NCI-H524 treated with DMSO at 0.1 percent for 48 hours (cell line): ENCODE measurements at regions not wholly inside any gene's neighbourhood (a gene's known extent, or its start where the extent isn't known, plus 50 kb on each side); places are given as distances from the start of the nearest gene placed in this dataset.
"Not testable (repeated sequence)": the region's sequence is repeated elsewhere in the genome, so short reads cannot be mapped to it uniquely, and the experiment has no call there.

Experiments
- DNase-seq: peaks from one replicate; lab custom pipeline; 2025; lab: John Stamatoyannopoulos, UW

DNA sequence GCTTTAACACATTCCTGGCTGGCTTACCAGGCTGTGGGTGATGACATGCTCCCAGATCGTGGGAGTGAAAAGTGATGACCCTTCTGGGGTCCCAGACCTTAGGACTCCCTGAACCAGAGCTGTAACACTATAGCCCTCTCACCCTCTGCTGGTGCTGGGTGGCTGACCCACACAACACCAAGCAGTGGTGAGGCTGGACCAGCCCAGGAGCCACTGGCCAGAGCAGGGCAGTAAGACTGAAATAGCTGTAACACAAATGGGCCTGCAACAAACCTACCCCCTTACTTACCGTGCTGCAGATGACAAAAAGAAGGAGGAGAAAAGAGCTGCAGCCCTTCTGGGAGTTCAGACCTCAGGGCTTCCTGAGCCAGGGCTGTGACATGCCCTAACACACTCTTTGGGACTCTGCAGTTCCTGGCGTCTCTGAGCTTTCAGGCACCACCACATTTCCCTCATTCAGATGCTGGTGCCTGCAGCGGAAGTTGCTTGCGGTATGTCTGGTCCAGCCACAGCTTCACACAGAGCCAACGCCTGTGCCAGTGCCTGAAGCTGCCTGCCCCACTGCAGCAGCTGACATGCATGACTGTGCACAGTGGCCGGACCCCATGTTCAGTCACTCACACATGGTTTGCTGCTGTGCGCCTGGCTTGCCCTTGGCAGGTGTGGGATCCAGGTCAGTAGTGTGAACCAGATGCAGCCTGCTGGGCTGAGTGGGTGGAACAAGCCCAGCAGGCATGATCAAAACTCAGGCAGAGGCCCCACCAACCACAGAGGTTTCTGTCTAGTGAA lies 1247.4 kb downstream of the EFNA5 start:
- DNase-seq: no peak

DNA sequence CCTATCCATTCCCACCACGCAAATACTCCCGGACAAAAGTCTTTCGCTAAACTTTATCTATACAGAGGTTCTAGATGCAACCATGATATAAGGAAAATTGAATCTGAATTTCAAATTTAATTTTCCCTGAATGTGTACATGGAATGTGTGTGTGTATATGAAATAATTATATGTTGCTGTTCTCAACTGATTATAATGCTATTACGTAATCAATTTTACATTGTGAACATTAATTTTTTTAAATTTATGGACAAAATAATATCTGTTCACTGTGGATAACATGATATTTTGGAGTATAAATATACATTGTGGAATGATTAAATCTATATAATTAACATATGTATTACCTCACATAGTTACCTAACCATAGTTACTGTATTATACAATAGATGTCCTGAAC lies 1250.6 kb downstream of the EFNA5 start:
- DNase-seq: no peak

DNA sequence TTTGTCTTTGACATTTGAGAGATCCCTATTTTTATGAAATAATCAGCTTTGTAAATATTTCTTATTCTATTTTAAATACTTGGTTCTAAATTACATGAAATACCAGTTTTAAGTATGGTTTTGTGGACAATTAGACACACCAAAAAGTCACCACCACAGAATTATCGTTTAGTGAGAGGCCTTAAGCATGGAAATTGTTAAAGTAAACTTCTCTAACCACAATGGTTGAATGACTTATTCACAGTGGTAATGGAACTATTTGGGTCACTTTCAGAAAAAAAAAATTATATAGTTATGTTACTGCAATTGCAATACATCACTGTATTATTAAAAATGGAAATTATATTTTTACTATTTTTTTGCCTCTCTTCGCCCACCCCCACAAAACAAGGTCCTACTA lies 1252.5 kb downstream of the EFNA5 start:
- no peak for DNase-seq

DNA sequence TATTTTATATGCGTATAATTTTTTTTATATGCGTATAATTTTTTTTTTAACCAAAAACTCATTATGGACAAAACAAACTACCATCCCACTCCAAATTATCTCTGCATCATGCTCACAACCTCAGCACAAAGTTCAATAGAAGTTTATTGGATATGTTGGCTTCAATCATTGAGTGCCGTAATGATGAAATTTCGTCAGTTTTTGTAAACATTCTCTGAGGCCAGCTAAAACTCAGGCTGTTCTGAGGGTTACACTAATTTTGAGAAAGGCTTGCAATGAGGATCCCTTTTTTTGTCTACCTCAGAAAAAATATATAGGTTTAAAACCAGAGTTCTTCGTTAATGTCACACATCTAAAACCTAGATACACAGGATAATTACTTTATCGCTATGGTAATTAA lies 1253.2 kb downstream of the EFNA5 start:
- no peak for DNase-seq

DNA sequence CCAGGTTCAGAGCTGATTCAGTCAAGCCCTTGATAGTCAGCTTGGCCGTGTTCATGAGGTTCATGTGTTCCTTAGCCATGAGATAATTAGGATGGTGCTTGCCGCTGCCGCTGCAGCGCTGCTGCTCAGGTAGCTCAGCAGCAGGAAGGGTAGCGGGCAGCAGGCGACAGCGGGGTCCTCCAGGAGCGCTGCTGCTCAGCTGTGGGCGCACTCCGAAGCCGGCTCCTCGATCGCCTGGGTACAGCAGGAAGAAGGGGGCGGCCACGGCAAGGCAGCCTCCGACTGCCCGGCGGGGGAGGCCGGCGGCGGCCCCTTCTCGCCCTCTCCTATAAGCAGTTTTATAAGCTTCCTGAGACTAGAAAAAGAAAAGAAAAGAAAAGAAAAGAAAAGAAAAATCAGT lies 1253.6 kb downstream of the EFNA5 start:
- DNase-seq: no peak

DNA sequence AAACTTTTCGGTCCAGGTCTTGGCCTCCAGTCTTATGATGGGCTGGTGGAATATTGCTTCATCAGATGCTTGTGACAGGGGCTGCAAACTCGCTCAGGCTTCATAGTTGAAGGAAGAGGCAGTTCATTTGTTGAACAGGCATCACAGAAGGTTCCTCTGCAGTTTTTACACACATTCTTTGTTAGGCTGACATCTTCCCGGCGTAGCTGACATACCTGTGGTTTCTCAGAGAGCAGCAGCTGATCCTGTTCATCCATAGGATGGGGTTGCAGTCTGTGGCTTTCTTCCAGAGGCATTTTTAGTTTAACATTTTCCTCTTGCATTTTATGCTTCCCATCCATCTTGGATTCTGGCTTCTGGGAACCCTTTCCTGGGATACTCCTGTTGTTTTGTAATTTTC lies 1255.2 kb downstream of the EFNA5 start:
- no peak for DNase-seq

DNA sequence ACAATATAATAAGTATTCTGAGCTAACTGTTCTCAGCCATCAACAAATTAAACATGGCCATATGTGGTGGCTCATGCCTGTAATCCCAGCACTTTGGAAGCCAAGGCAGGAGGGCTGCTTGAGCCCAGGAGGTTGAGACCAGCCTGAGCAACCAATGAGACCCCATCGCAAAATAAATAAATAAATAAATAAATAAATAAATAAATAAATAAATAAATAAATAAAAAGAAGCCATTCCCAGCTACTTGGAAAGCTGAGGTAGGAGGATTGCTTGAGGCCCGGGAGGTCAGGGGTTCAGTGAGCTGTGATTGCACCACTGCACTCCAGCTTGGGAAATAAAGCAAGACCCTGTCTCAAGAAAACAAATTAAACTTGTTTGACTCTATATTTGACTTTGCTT lies 1256.4 kb downstream of the EFNA5 start:
- no peak for DNase-seq

DNA sequence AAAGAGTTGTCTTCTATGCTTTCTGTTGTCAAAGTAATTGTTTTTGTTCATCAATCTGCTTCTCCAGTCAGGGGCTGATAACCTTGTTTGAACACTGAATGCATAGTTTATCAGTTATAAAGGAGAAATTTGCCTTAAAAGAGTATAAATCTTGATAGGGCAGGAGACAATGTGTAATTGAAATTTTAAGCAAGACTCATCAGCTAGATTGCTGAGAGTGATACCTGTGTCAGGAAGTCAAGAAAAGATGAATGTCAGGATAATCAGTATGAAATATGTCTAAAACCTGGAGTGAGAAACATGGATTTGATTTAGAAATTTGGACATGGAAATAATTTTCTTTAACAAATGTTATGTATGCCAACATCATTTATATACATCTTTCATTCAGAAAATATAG lies 1258.1 kb downstream of the EFNA5 start:
- no peak for DNase-seq

DNA sequence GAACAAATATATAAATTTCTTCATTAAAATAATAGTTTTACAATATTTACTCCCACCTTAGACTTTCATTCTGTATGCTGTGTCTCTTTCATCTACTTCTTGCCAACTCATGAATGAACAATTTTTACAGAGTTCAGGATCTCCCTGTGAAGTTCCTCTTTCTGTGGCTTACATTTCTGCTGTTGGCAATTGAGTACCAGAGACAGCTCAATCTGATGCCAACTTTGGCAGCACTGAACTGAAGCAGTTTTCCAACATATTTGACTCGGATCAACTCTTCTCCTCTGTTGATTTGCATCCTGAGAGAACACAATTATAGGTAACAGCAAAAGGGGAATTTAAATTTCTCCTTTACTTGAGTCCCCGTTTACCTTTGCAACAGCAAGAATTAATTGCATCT lies 1262.2 kb downstream of the EFNA5 start:
- no peak for DNase-seq

DNA sequence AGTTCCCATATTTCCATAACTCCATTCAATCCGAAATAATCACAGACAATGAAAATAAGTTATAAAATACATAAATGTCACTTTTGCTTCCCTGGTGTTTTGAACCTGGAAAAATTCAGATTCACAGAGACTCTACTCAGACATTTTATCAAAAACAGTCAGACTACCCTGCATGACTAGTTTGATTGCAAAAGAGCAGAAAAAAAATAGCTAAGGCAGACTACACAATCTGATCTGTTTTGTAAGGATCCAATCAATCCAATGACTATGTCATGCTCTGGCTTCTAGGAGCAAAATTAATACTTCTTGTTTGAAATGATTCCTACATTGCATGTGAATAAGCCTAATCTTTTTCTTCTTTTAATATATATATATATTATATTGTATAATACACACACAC lies 1262.6 kb downstream of the EFNA5 start:
- no peak for DNase-seq

DNA sequence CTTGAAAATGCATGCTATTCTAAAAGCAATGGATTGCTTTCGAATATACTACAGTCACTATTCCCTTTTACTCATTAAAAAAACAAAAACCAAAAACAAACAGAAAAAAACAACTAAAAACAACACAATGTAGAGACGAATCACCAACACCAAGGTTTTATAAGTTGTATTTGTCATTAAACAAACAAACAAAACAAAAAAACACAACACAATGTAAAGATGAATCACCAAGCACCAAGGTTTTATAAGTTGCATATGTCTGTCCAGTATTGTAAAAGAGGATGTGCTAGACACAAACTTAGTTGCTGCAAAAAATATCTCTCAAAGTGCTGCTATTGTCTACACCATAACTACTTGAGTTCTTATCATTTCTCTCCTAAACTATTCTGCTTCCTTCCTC lies 1269.2 kb downstream of the EFNA5 start:
- DNase-seq: no peak

DNA sequence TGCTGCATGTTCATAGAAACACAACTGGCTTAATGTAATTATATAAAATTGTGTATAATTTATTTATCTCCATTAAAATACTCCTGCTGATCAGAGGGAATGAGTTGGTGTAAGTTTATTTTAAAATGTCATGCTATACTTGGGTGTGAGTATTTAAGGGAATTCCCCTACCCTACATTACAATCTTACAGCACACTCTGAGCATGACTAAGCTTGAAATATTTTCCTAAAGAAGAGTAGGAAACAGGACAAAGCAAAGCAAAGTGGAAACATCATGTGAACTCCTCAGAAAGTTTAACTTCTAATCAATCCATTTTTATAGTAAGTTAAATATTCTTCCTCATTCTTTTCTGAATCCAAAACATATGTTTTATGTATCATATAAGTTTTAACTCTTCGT lies 1271.3 kb downstream of the EFNA5 start:
- DNase-seq: no peak

DNA sequence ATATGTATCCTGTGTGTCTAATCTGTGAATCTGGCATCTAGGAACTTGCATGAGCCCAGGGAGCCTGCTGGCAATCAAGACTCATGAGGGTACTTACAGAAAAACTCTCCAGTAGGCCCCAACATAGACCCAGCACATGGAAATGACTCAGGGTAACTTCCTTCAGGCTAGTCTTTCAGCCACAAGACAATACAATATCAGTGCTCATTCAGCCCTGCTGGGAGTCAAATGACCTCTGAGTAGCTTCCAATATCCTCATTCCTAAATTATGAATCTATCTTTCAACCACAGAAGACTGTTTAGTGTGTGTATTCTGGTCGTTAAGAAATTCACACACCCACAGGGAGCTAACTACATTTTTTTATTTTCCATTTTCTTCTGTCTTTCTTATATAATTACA lies 1273.0 kb downstream of the EFNA5 start:
- DNase-seq: no peak

DNA sequence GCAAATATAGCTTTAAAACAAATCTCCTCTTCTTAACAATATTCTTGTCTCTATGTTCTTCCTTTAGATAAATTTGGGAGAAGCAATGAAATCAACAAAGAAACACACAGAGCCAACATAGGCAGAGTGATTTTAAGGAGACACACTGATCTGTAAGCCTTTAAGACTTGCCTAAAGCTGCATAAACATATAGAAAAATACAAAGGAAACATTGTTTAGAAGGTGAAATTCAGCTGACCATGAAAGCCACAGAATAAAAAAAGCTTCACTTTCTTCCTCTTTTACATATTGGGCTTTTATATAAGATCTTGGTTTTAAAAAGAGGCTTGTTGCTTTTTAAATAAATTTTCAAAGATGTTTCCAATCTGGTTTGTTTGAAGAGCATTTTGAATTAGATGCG lies 1277.5 kb downstream of the EFNA5 start:
- no peak for DNase-seq

DNA sequence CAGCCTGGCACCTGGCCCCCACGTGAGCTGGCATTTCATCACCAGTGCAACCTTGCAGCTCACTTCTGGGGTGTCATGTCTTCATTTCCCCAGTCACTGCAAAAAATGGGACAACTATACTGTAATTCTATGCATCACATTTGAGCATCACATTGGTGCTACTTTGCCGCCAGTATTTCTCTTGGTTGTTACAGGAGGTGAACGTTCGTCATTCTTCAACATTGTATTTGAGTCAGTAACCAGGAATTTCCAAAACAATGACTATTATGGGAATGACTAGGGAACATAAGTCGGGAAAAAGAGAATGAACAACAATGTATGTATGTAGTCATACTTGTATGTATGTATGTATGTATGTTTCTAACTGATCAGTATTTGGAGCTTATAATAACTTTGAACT lies 1278.0 kb downstream of the EFNA5 start:
- no peak for DNase-seq

DNA sequence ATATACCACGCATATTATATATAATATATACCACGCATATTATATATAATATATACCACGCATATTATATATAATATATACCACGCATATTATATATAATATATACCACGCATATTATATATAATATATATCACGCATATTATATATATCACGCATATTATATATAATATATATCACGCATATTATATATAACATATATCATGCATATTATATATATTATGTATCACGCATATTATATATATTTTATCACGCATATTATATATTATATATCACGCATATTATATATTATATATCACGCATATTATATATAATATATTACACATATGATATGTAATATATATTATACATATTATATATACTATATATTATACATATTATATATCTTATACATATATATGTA lies 1283.0 kb downstream of the EFNA5 start:
- DNase-seq: not testable (repeated sequence)

DNA sequence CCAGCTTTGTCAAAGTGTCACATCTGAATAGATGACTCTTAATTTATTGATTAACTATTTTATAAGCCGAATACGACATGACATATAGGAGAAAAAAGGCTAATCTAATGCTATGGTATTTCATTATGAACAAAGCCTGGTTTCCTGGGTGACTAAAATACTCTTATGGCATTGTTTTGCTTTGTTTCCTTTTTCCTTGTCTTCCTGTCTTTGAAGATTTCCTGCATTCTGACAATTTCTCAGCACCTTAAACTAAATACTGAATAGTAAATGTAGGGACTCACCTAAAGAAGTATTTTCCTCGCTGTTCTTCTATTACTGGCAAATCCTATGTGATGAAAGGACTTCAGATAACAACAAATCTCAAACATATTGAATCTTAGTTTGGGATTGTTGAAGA lies 1284.5 kb downstream of the EFNA5 start:
- DNase-seq: no peak

DNA sequence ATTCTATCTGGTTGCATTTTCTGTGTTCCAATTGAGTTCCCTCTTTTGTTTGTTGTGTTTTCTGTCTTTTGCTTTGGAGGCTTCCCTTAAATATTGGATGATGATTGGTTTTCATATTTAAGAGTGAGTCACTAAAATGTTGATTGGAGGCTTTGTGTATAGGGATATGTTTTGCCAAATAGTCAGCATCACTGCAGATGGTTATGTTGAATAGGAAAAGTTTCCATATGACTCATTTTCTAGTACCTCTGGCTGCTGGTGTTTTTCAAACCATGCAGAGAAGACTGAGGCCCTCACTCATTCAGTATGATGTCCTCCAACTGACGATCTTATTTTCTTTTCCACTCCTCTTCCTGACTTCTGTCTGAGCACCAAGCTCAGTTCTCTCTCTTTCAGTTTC lies 1290.0 kb downstream of the EFNA5 start:
- no peak for DNase-seq

DNA sequence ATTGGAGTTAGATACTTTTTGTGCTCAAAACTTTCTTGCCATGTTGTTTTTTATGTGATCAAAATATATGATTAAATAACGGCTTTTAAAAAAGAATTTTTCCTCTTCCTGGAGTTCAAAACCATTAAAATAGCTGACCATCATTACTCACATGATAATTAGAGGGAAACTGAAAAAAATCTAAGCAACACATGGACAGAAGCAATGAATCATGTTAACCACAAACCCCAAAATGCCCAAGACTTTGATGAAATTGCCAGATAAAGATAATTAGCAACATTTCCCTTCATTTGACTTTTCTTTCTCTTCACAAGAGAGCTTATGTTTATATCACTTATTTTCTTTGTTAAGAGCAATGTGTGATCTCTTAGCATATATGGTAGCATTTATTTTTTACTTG lies 1294.2 kb downstream of the EFNA5 start:
- DNase-seq: no peak

DNA sequence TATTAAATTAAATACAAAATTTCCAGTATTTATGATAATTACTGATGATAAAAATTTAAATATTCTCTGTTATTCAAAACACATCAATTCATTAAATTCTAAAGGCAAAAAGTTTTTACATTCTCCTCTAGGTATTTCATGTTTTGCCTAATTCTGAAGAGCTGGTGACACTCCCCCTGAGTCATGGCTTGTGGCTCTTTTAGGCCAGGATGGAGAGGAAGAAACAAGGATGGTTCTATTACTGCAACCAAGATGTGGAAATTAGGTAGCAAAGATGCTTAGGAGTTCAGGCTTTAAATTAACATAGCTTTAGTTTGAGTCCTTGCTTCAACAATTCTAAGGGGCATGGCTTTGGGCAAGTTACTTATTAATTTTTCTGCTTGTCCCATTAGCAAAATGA lies 1295.8 kb downstream of the EFNA5 start:
- DNase-seq: no peak

DNA sequence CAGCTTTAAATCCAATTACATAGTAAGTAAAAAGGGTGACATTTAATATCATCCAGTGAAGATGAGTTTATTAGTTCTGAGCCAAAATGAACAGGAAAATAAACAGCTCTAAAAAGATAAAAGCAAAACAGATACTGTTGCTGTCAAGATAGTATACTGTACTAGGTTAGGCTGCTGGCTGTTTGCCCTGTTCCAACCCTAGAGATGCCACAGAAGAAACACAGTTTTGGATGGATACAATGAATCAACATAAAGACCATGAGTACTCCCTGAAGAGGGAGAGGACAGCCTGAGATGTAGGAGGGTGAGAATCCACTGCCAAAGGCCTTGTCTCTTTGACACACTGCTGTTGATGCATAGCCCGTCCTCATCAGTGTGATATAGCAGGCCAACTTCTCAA lies 1302.7 kb downstream of the EFNA5 start:
- no peak for DNase-seq

DNA sequence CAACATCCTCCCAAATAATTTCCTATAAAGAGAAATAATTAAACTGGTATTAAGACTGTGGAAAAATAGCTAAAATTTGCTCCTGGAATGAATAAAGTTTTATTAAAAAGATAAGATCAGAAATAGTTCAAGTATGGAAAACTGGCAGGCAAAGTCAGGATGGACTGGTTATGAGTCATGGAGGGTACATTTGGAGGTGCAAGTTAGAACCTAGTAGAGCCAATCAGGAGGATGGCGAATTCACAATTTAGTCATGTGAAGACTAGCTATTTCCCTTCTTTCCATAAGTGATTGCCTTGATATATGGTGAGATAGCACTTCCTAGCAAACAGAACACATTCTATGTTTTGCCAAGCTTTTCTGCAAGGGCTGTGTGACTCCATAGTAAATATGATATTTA lies 1303.5 kb downstream of the EFNA5 start:
- no peak for DNase-seq

DNA sequence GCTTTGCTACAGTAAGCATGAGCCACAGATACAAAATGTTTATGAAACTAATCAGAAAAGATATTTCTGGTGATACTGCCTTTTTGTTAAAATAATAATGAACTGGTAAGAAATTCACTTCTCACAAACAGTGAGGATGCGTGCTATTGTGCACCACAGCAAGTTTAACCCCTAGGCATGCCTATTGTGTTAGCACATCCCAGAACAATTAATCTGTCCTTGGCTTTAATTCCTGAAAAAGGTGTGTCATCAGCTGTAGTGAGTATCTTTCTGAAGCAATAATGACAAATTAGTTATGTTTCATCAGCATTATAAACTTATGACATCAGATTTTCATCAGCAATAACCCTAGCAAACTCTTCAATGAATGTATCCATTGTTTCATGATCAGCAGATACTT lies 1307.2 kb downstream of the EFNA5 start:
- DNase-seq: no peak

DNA sequence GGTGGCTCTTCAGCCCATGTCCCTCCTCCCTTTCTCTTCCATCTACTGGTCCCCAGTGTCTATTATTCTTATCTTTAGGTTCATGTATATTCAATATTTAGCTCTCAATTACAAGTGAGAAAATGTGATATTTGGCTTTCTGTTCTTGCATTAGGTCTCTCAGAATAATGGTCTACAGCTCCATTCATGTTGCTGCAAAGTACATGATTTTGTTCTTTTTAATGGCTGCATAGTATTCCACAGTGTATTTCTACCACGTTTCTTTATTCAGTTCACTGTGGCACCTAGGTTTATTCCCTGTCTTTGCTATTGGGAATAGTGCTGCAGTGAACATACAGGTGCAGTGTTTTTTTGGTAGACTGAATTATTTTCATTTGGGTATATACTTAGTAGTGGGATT lies 1308.8 kb downstream of the EFNA5 start:
- no peak for DNase-seq

DNA sequence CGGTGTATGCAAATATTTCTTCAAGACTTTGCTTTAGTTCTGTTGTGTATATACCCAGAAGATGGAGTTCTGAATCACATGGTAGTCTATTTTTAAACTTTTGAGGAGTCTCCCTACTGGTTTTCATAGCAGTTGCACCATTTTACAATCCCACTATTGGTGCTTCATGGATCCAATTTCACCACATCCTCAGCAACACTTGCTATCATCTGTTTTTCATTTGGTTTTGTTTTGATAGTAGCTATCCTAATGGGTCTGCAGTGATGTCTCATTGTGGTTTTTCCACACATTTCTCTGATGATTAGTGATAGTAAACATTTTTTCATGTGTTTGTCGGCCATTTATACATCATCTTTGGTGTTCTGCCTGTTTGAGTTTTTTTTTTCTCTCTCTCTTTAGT lies 1339.3 kb downstream of the EFNA5 start:
- no peak for DNase-seq
